ENCODE measurements at regions not wholly inside any gene's neighbourhood (a gene's known extent, or its start where the extent isn't known, plus 50 kb on each side); places are given as distances from the start of the nearest gene placed in this dataset.
A peak's percentile ranks its signal among the peaks of the same experiment; 100 is the strongest.

GRCh38 chr17:81345228-81346089 lies 49.8 kb upstream of the BAHCC1 start:
- Histone ChIP-seq H3K4me3 (replicated peaks; ENCODE audit: low read depth, low read length) (peak overlapping the region; percentile 71), H3K27me3 (replicated peaks; ENCODE audit: control insufficient read depth, insufficient read depth, low read length) (no peaks in the 10 kb centered on the region), H3K36me3 (ENCODE audit: control insufficient read depth, insufficient read depth, low read length) (no peaks in the 10 kb centered on the region)
- peak; percentile 89 for DNase-seq (ENCODE audit: extremely low read depth, insufficient read length)
- no peak for TF ChIP-seq CTCF (IDR thresholded peaks at IDR 0.05; ENCODE audit: insufficient read depth, low read length, poor library complexity, severe bottlenecking)

All from GM06990 (cell line).